Colon (tissue), 2 donors: ENCODE measurements at regions not wholly inside any gene's neighbourhood (a gene's known extent, or its start where the extent isn't known, plus 50 kb on each side); places are given as distances from the start of the nearest gene placed in this dataset.

Source experiments
- FAIRE-seq: peaks from 2 replicates; lab custom pipeline; 2012; peaks lifted over from hg19 to GRCh38; lab: Jason Lieb, UNC
- donor health status: control.
- donor health status: control.

DNA sequence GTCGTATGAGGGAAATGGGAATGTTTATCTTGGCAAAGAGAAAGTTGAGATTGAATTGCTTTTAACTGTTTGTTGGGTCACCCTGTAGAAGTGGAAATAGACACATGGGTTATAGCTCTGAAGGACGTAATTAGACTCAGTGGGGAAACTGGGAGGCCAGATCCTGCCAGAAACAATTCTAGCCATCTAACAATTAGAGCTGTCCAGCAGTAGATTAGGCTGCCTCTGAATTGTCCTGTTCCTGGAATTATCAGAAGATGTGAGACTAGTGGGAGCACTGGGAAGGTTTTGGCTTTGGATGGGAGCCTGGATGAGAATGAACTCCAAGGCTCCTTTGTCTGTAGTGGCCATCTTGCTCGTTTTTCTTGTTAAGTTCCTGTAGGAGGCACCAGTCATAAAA, 61.9 kb upstream of the IGFBP7 start:
- FAIRE-seq = no peak

DNA sequence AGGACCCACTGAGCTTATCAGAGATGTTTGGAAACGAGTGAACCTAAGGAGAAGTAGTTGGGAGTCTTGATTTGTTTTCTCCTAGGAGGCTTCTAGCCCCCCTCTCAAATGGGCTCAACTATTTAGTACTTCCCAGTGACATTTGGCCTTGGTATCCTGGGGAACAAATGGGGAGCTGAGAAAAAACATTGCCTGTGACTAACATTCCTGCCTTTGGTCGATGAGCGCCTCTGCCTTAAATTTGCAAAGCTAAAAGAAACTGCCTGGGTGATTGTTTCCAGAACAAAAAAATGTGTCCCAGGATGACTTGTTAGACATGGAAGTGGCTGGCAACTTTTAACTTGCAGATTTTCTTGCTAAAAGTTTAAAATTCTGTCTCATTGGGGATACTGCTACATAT, 58.8 kb upstream of the IGFBP7 start:
- no peak for FAIRE-seq

DNA sequence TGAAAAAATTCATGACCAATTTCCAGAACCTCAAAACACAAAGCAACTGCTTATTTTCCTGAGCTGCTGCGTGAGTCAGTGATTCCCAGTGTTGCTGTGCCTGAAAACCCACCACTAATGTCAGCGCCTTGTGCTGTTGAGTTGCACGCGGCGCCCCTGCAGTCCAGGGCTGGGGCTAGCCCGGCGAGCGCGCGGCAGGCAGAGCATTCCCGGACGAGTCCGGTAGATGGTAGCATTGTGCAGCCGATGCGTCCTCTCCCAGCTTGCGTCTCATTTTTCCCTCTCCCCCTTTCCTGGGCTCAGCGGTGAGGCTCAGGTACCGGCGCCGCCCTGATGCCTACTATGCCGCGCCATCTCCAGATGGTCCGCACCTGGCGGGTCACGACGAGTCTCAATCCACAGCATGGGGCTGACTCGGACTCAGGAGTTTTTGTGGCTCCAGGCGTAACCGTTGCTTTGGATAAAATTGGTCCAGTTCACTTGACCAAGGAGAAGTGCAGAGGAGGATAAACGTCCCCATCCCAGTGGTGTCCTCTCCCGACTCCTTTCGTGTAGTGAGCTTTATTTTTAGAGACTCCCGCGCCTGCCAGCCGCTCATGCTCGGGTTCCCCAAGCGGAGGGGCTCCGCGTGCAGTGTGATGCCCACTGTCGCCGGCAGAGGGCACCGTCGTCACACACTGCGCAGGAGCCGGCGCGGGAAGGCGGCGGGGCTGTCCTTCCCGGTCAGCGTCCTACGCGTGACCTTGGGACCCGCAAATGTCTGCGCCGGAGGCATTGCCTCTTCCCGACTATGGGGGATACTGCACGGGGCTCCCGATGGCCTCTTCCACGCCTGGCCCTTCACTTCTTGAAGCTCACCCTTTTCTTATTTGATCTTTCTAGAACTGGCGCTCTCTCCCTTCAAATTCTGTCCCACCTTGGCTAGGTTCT, 53.6 kb upstream of the IGFBP7 start:
- FAIRE-seq = no peak

DNA sequence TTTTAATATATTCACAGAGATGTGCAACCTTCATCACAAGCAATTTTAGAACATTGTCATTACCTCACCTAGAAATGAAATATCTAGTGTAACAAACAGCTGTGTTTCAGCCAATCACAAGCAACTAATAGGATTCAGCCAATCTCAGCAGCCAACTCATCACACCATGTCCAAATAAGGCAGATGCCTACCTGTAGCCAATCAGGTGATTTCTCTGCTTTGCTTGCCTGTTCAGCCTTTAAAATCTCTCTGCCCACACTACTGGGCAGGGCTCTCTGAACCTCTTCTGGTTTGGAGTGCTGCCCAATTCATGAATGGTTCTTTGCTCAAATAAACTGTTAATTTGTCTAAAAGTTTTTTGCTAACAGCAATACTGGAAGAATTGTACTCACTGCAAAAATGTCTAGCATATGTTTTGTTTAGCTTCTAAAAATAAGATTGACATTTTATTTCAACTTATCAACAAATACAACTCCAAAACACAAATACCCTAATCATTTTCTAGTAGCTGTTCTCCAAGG, 52.4 kb upstream of the IGFBP7 start:
- no peak for FAIRE-seq
